GM18867 (cell line): ENCODE measurements at regions not wholly inside any gene's neighbourhood (a gene's known extent, or its start where the extent isn't known, plus 50 kb on each side); places are given as distances from the start of the nearest gene placed in this dataset.
"Not testable (repeated sequence)": the region's sequence is repeated elsewhere in the genome, so short reads cannot be mapped to it uniquely, and the experiment has no call there.

Source experiments
- ATAC-seq: cut with Tn5 transposase; IDR thresholded peaks from one replicate; pipeline ENCODE4 v1.9.1; 2021; ENCODE audit warnings: mild to moderate bottlenecking, moderate library complexity; ENCODE audit not compliant: unreplicated experiment

- ATAC-seq = no peak
Measured at GRCh38 chr14:43356382-43356781, 1150.7 kb downstream of the FSCB start.

- ATAC-seq = no peak
Measured at GRCh38 chr14:43341921-43342320, 1165.2 kb downstream of the FSCB start.

DNA sequence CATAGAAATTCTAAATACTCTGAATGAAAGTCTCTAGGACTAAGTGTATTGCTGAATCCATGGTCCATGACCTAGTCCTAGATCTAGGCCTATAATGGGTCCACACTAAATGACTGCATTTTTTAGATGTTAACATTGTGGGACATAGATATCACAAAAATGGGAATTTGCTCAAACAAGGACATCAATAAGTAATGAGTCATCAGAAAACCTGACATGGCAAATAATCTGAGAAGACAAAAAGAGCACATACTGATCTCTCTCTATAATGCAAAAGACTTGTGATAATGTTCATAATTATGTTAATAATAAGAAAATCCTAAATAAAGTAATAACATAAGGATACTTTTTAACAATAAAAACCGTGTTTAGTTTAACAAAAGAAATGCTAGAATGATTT, 1168.4 kb downstream of the FSCB start:
- ATAC-seq = no peak

- ATAC-seq = no peak
Measured at GRCh38 chr14:43336351-43336750, 1170.7 kb downstream of the FSCB start.

GRCh38 chr14:43326501-43327407, 1180.3 kb downstream of the FSCB start:
- not testable (repeated sequence) for ATAC-seq

- ATAC-seq = no peak
Measured at GRCh38 chr14:43316427-43316826, 1190.7 kb downstream of the FSCB start.

DNA sequence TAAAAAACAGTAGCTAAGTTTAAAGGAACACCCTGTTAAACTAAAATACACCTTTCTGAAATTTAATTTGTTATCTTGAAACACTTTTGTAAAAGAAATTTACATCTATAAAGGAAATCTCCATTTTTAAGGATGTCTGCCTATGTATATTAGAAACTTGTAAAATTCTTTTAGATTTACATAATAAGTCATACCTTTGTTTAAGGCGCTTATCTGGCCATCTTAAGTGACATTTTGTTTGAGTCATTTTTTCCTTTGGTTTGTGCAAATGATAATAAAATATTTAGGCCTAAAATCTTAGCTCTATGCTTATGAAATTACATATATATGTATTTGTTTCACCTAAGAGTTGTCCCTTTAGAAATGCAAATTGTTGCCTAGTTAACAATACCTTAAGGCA, 1193.4 kb downstream of the FSCB start:
- ATAC-seq = no peak

DNA sequence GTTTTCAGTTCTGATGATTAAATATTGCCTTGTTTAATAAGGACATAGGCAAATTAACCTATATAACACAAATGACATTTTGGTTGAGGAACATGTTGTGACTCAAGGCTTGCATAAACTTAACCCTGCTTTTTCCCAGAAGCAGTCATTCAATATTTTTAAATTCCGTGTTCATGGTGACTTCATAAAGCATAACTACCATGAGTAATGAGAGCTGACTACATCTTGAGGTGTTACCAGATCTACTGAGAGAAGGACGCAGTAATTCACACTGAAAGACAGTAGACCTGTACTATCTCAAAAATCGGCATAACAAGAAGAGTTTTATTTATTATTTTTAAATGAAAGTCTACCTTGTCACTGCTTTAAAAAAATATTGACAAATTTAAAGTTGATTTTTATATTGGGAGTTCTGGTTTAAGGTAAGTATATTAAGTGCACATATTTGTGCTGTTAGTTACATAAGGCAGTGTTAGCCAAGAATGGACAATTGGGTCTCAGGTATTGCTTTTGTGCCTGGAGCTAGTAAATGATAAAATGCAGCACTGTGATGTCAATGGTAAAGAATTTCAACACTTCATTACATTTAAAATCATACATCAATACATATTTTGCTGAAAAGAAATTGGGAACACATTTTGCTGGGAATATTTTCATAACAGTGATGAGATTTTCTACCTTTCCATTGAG, 1198.5 kb downstream of the FSCB start:
- no peak for ATAC-seq

DNA sequence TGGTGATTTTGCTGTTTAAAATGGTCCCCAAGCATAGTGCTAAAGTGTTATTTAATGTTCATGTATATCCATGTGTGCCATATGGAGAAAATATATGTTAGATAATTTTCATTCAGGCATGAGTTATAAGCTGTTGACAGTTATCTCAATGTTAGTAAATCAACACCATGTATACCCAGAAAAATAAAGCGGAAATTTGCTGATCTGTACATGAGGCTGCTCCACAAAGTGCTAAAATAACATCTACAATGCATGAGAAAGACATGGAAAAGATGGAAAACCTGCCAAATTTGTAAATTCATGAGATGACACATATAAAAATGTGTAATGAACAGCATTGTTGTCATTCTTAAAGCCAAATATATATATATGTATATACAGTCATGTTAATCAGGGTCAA, 1199.2 kb downstream of the FSCB start:
- no peak for ATAC-seq

- no peak for ATAC-seq
Measured at GRCh38 chr14:43306053-43306452, 1201.0 kb downstream of the FSCB start.

GRCh38 chr14:43297794-43298193, 1209.3 kb downstream of the FSCB start:
- no peak for ATAC-seq

DNA sequence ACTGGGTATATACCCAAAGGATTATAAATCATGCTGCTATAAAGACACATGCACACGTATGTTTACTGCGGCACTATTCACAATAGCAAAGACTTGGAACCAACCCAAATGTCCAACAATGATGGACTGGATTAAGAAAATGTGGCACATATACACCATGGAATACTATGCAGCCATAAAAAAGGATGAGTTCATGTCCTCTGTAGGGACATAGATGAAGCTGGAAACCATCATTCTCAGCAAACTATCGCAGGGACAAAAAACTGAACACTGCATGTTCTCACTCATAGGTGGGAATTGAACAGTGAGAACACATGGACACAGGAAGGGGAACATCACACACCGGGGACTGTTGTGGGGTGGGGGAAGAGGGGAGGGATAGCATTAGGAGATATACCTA, 1211.0 kb downstream of the FSCB start:
- ATAC-seq = not testable (repeated sequence)

GRCh38 chr14:43285575-43285974, 1221.5 kb downstream of the FSCB start:
- ATAC-seq = no peak

DNA sequence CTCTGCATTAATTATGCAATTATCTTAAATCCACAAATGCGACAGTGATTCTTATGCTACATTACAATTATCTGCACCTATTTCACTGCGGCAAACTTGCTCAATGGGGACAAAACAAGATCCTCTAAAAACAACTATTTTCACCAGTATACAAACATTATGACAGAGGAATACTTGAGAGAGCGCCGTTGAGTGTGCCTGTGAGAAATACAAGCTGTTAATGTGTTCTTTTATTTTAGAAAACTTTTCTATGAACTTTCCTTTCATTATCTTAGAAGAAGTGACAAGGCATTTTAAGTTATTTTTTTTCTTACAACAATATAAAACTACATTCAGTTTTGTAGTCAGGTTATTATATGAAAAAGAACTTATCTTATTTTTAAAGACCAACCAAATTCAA, 1247.0 kb downstream of the FSCB start:
- no peak for ATAC-seq

- no peak for ATAC-seq
Measured at GRCh38 chr14:43258396-43258795, 1248.7 kb downstream of the FSCB start.

DNA sequence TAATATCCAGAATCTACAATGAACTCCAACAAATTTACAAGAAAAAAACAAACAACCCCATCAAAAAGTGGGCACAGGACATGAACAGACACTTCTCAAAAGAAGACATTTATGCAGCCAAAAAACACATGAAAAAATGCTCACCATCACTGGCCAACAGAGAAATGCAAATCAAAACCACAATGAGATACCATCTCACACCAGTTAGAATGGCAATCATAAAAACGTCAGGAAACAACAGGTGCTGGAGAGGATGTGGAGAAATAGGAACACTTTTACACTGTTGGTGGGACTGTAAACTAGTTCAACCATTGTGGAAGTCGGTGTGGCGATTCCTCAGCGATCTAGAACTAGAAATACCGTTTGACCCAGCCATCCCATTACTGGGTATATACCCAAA, 1250.1 kb downstream of the FSCB start:
- not testable (repeated sequence) for ATAC-seq

DNA sequence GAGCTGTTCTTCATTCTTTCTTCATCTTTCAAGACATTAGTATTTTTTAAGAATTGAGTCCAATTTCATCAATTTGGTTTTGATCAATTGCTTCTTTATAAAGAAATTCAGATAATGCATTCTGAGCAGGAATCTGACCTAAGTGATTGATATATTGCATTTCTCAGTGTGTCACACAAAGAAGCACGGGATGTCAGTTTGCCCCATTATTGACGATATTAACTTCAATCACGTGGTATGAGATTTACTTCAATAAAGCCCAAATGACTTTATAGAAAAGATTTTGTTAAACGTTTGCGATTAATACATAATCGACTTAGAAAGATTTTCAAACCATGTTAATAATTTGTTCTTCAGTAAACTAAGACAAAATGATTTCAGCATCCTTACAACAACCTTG, 1254.2 kb downstream of the FSCB start:
- no peak for ATAC-seq

- no peak for ATAC-seq
Measured at GRCh38 chr14:43249591-43249990, 1257.5 kb downstream of the FSCB start.

- ATAC-seq = no peak
Measured at GRCh38 chr14:43249116-43249515, 1258.0 kb downstream of the FSCB start.

- no peak for ATAC-seq
Measured at GRCh38 chr14:43247877-43248276, 1259.2 kb downstream of the FSCB start.

- ATAC-seq = no peak
Measured at GRCh38 chr14:43244142-43244625, 1262.9 kb downstream of the FSCB start.

GRCh38 chr14:43243168-43243567, 1263.9 kb downstream of the FSCB start:
- no peak for ATAC-seq
